ENCODE measurements at regions not wholly inside any gene's neighbourhood (a gene's known extent, or its start where the extent isn't known, plus 50 kb on each side); places are given as distances from the start of the nearest gene placed in this dataset.
A peak's percentile ranks its signal among the peaks of the same experiment; 100 is the strongest.

DNA sequence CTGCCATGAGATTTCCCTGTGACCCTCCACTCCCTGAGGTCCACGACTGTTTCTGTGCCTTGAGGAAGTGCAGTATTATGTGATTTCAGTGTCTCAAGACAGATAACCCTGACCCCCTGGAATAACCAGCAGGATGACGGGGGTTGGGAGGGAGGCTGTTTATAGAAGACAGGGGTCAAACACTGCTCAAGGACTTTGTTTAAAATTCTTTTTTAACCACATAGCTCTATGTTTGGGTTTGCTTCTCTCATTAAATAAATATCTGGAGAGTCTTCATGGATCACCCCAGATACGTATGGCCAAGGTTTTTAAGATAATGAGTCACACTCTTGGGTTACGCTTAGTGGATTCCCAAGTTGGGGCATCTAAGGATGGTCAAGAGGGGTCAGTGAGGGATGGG lies 523.8 kb upstream of the TNP1 start:
- no peaks in the 10 kb centered on the region for H3K27me3 ChIP-seq (ENCODE audit: control insufficient read depth in 3 of 3, insufficient read depth in 3 of 3, low read length in 3 of 3)
- H3K9me3 ChIP-seq (ENCODE audit: control insufficient read depth in 3 of 3, low read length in 3 of 3): no peaks in the 10 kb centered on the region
- H3K36me3 ChIP-seq (ENCODE audit: control insufficient read depth in 3 of 3, insufficient read depth in 3 of 3, low read length in 3 of 3): no peaks in the 10 kb centered on the region
- H3K27ac ChIP-seq (ENCODE audit: low read depth, low read length): no peak overlapping the region
- H3K9ac ChIP-seq (ENCODE audit: low read depth in 1 of 3, low read length in 3 of 3): no peak overlapping the region
- no peak overlapping the region for H3K4me3 ChIP-seq (ENCODE audit: low read length in 3 of 3)
- H3K4me1 ChIP-seq (ENCODE audit: control insufficient read depth in 3 of 3, insufficient read depth in 3 of 3, low read length in 3 of 3): peaks cover 0 to 11% (median 6%) of the 10 kb centered on the region in 3 donors

- no peaks in the 10 kb centered on the region for H3K9me3 ChIP-seq (ENCODE audit: control insufficient read depth in 3 of 3, low read length in 3 of 3)
- no peak overlapping the region for H3K4me3 ChIP-seq (ENCODE audit: low read length in 3 of 3)
- H3K27me3 ChIP-seq (ENCODE audit: control insufficient read depth in 3 of 3, insufficient read depth in 3 of 3, low read length in 3 of 3): no peaks in the 10 kb centered on the region
- H3K36me3 ChIP-seq (ENCODE audit: control insufficient read depth in 3 of 3, insufficient read depth in 3 of 3, low read length in 3 of 3): no peaks in the 10 kb centered on the region
- H3K27ac ChIP-seq (ENCODE audit: low read depth, low read length): no peak overlapping the region
- H3K4me1 ChIP-seq (ENCODE audit: control insufficient read depth in 3 of 3, insufficient read depth in 3 of 3, low read length in 3 of 3): peaks cover 0 to 7% (median 3%) of the 10 kb centered on the region in 3 donors
- H3K9ac ChIP-seq (ENCODE audit: low read depth in 1 of 3, low read length in 3 of 3): no peak overlapping the region
Measured at GRCh38 chr2:217382794-217383193, 522.9 kb upstream of the TNP1 start.

GRCh38 chr2:217379807-217380206 lies 519.9 kb upstream of the TNP1 start:
- Histone ChIP-seq H3K9ac (ENCODE audit: low read depth in 1 of 3, low read length in 3 of 3) (no peak overlapping the region), H3K36me3 (ENCODE audit: control insufficient read depth in 3 of 3, insufficient read depth in 3 of 3, low read length in 3 of 3) (no peaks in the 10 kb centered on the region), H3K4me1 (ENCODE audit: control insufficient read depth in 3 of 3, insufficient read depth in 3 of 3, low read length in 3 of 3) (no peaks in the 10 kb centered on the region), H3K9me3 (ENCODE audit: control insufficient read depth in 3 of 3, low read length in 3 of 3) (no peaks in the 10 kb centered on the region), H3K27me3 (ENCODE audit: control insufficient read depth in 3 of 3, insufficient read depth in 3 of 3, low read length in 3 of 3) (no peaks in the 10 kb centered on the region), H3K27ac (ENCODE audit: low read depth, low read length) (no peak overlapping the region), H3K4me3 (ENCODE audit: low read length in 3 of 3) (no peak overlapping the region)

GRCh38 chr2:217372794-217373193 lies 512.9 kb upstream of the TNP1 start:
- H3K9me3 ChIP-seq (ENCODE audit: control insufficient read depth in 3 of 3, low read length in 3 of 3): no peaks in the 10 kb centered on the region
- H3K27ac ChIP-seq (ENCODE audit: low read depth, low read length): no peak overlapping the region
- no peaks in the 10 kb centered on the region for H3K36me3 ChIP-seq (ENCODE audit: control insufficient read depth in 3 of 3, insufficient read depth in 3 of 3, low read length in 3 of 3)
- peaks cover 0 to 10% (median 3%) of the 10 kb centered on the region in 3 donors for H3K4me1 ChIP-seq (ENCODE audit: control insufficient read depth in 3 of 3, insufficient read depth in 3 of 3, low read length in 3 of 3)
- H3K9ac ChIP-seq (ENCODE audit: low read depth in 1 of 3, low read length in 3 of 3): no peak overlapping the region
- no peak overlapping the region for H3K4me3 ChIP-seq (ENCODE audit: low read length in 3 of 3)
- no peaks in the 10 kb centered on the region for H3K27me3 ChIP-seq (ENCODE audit: control insufficient read depth in 3 of 3, insufficient read depth in 3 of 3, low read length in 3 of 3)

DNA sequence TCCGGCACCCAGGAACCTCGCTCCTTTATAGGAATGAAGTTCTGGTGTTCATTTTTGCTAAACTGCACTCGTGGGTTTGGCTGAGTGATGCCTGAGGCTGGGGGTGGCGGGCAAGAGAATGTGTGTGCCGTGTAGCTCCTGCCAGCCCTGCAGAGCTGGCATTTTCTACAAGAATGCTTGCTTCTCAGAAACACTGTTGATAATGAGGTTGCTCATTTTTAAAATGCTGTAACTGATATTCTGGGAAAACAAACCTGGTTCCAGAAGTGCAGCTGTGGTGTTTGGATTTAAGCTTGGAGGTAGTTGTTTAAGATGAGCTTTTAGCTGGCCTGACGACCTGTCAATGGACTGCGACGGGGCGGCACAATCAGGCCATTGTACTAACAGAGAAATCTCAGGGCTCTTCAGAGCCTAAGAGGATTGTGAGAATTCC lies 511.9 kb upstream of the TNP1 start:
- H3K4me1 ChIP-seq (ENCODE audit: control insufficient read depth in 3 of 3, insufficient read depth in 3 of 3, low read length in 3 of 3): peaks cover 0 to 10% (median 3%) of the 10 kb centered on the region in 3 donors
- no peaks in the 10 kb centered on the region for H3K9me3 ChIP-seq (ENCODE audit: control insufficient read depth in 3 of 3, low read length in 3 of 3)
- H3K4me3 ChIP-seq (ENCODE audit: low read length in 3 of 3): no peak overlapping the region
- no peaks in the 10 kb centered on the region for H3K27me3 ChIP-seq (ENCODE audit: control insufficient read depth in 3 of 3, insufficient read depth in 3 of 3, low read length in 3 of 3)
- H3K9ac ChIP-seq (ENCODE audit: low read depth in 1 of 3, low read length in 3 of 3): peak overlapping the region in 1 of 3 donors; percentile 24
- no peaks in the 10 kb centered on the region for H3K36me3 ChIP-seq (ENCODE audit: control insufficient read depth in 3 of 3, insufficient read depth in 3 of 3, low read length in 3 of 3)
- H3K27ac ChIP-seq (ENCODE audit: low read depth, low read length): no peak overlapping the region

- no peaks in the 10 kb centered on the region for H3K36me3 ChIP-seq (ENCODE audit: control insufficient read depth in 3 of 3, insufficient read depth in 3 of 3, low read length in 3 of 3)
- peaks cover 0 to 10% (median 3%) of the 10 kb centered on the region in 3 donors for H3K4me1 ChIP-seq (ENCODE audit: control insufficient read depth in 3 of 3, insufficient read depth in 3 of 3, low read length in 3 of 3)
- H3K27ac ChIP-seq (ENCODE audit: low read depth, low read length): no peak overlapping the region
- no peak overlapping the region for H3K4me3 ChIP-seq (ENCODE audit: low read length in 3 of 3)
- no peaks in the 10 kb centered on the region for H3K27me3 ChIP-seq (ENCODE audit: control insufficient read depth in 3 of 3, insufficient read depth in 3 of 3, low read length in 3 of 3)
- H3K9me3 ChIP-seq (ENCODE audit: control insufficient read depth in 3 of 3, low read length in 3 of 3): no peaks in the 10 kb centered on the region
- no peak overlapping the region for H3K9ac ChIP-seq (ENCODE audit: low read depth in 1 of 3, low read length in 3 of 3)
Measured at GRCh38 chr2:217370391-217370790, 510.5 kb upstream of the TNP1 start.

GRCh38 chr2:217367464-217367863 lies 507.6 kb upstream of the TNP1 start:
- Histone ChIP-seq H3K4me3 (ENCODE audit: low read length in 3 of 3) (no peak overlapping the region), H3K9ac (ENCODE audit: low read depth in 1 of 3, low read length in 3 of 3) (no peak overlapping the region), H3K36me3 (ENCODE audit: control insufficient read depth in 3 of 3, insufficient read depth in 3 of 3, low read length in 3 of 3) (no peaks in the 10 kb centered on the region), H3K4me1 (ENCODE audit: control insufficient read depth in 3 of 3, insufficient read depth in 3 of 3, low read length in 3 of 3) (peaks cover 0 to 10% (median 3%) of the 10 kb centered on the region in 3 donors), H3K27ac (ENCODE audit: low read depth, low read length) (no peak overlapping the region), H3K27me3 (ENCODE audit: control insufficient read depth in 3 of 3, insufficient read depth in 3 of 3, low read length in 3 of 3) (no peaks in the 10 kb centered on the region), H3K9me3 (ENCODE audit: control insufficient read depth in 3 of 3, low read length in 3 of 3) (no peaks in the 10 kb centered on the region)

- Histone ChIP-seq H3K27me3 (ENCODE audit: control insufficient read depth in 3 of 3, insufficient read depth in 3 of 3, low read length in 3 of 3) (no peaks in the 10 kb centered on the region), H3K27ac (ENCODE audit: low read depth, low read length) (no peak overlapping the region), H3K9ac (ENCODE audit: low read depth in 1 of 3, low read length in 3 of 3) (no peak overlapping the region), H3K4me3 (ENCODE audit: low read length in 3 of 3) (no peak overlapping the region), H3K9me3 (ENCODE audit: control insufficient read depth in 3 of 3, low read length in 3 of 3) (no peaks in the 10 kb centered on the region), H3K4me1 (ENCODE audit: control insufficient read depth in 3 of 3, insufficient read depth in 3 of 3, low read length in 3 of 3) (peaks cover 0 to 6% (median 2%) of the 10 kb centered on the region in 3 donors), H3K36me3 (ENCODE audit: control insufficient read depth in 3 of 3, insufficient read depth in 3 of 3, low read length in 3 of 3) (no peaks in the 10 kb centered on the region)
Measured at GRCh38 chr2:217366966-217367365, 507.1 kb upstream of the TNP1 start.

GRCh38 chr2:217366266-217366895 lies 506.5 kb upstream of the TNP1 start:
- no peak overlapping the region for H3K9ac ChIP-seq (ENCODE audit: low read depth in 1 of 3, low read length in 3 of 3)

GRCh38 chr2:217365656-217366055 lies 505.8 kb upstream of the TNP1 start:
- no peaks in the 10 kb centered on the region for H3K36me3 ChIP-seq (ENCODE audit: control insufficient read depth in 3 of 3, insufficient read depth in 3 of 3, low read length in 3 of 3)
- no peak overlapping the region for H3K27ac ChIP-seq (ENCODE audit: low read depth, low read length)
- H3K4me3 ChIP-seq (ENCODE audit: low read length in 3 of 3): no peak overlapping the region
- H3K27me3 ChIP-seq (ENCODE audit: control insufficient read depth in 3 of 3, insufficient read depth in 3 of 3, low read length in 3 of 3): no peaks in the 10 kb centered on the region
- no peak overlapping the region for H3K9ac ChIP-seq (ENCODE audit: low read depth in 1 of 3, low read length in 3 of 3)
- peaks cover 7 to 14% (median 9%) of the 10 kb centered on the region in 3 donors for H3K4me1 ChIP-seq (ENCODE audit: control insufficient read depth in 3 of 3, insufficient read depth in 3 of 3, low read length in 3 of 3)
- no peaks in the 10 kb centered on the region for H3K9me3 ChIP-seq (ENCODE audit: control insufficient read depth in 3 of 3, low read length in 3 of 3)

More at GRCh38 chr2:217366266-217366895, 506.5 kb upstream of the TNP1 start:
- H3K4me1 ChIP-seq (ENCODE audit: control insufficient read depth in 3 of 3, insufficient read depth in 3 of 3, low read length in 3 of 3): peaks cover 2 to 6% (median 3%) of the 10 kb centered on the region in 3 donors
- H3K4me3 ChIP-seq (ENCODE audit: low read length in 3 of 3): no peak overlapping the region
- no peaks in the 10 kb centered on the region for H3K36me3 ChIP-seq (ENCODE audit: control insufficient read depth in 3 of 3, insufficient read depth in 3 of 3, low read length in 3 of 3)
- no peaks in the 10 kb centered on the region for H3K27me3 ChIP-seq (ENCODE audit: control insufficient read depth in 3 of 3, insufficient read depth in 3 of 3, low read length in 3 of 3)
- no peaks in the 10 kb centered on the region for H3K9me3 ChIP-seq (ENCODE audit: control insufficient read depth in 3 of 3, low read length in 3 of 3)
- H3K27ac ChIP-seq (ENCODE audit: low read depth, low read length): no peak overlapping the region
